ENCODE measurements at regions not wholly inside any gene's neighbourhood (a gene's known extent, or its start where the extent isn't known, plus 50 kb on each side); places are given as distances from the start of the nearest gene placed in this dataset.

DNA sequence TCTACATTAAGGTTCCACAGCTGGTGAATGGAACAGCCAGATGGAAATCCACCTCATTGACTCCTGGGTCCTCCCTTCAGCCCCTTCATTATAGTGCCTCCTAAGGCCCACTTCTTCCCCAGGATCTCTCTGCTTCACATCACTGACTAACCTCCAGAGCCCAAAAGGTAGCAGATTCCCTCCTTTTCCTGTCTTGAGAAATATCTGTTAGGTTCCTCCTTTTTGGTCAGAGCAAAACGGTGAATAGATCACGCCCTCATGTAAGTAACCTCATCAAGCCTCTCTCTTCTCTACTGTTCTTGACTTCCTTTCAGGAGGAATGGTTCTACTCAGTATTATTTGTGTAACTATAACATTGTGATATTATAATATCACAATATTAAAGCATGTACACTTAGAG, 155.0 kb upstream of the SRD5A2 start:
- no peak overlapping the region for H3K4me2 ChIP-seq (ENCODE audit: low read length)
- no peaks in the 10 kb centered on the region for H3K9me3 ChIP-seq (ENCODE audit: insufficient read depth, low read depth, low read length)
- Mint-ChIP-seq H3K27me3 (ENCODE audit: low read depth, unreplicated experiment) (peaks cover 5% of the 10 kb centered on the region), H3K4me3 (ENCODE audit: unreplicated experiment) (no peak overlapping the region), H3K4me1 (ENCODE audit: low read depth, unreplicated experiment) (no peaks in the 10 kb centered on the region), H3K36me3 (ENCODE audit: low read depth, unreplicated experiment) (no peaks in the 10 kb centered on the region), H3K27ac (ENCODE audit: unreplicated experiment) (no peak overlapping the region), H3K9me3 (ENCODE audit: unreplicated experiment) (no peaks in the 10 kb centered on the region)
- H3K4me3 ChIP-seq (ENCODE audit: insufficient read depth, low read depth, low read length): no peak overlapping the region
- H3K4me1 ChIP-seq (ENCODE audit: insufficient read depth, low read length): no peaks in the 10 kb centered on the region
- no peak overlapping the region for H2AFZ ChIP-seq (ENCODE audit: low read depth, low read length)
- H3K27ac ChIP-seq (ENCODE audit: low read depth, low read length): no peak overlapping the region
- H4K20me1 ChIP-seq (ENCODE audit: insufficient read depth, low read length): no peaks in the 10 kb centered on the region
- H3K27me3 ChIP-seq (ENCODE audit: insufficient read depth, low read length): no peaks in the 10 kb centered on the region
- no peaks in the 10 kb centered on the region for H3K36me3 ChIP-seq (ENCODE audit: insufficient read depth, low read length)
- H3K79me2 ChIP-seq (ENCODE audit: insufficient read depth, low read length): no peaks in the 10 kb centered on the region
- FAIRE-seq: no peak
- H3K9ac ChIP-seq (ENCODE audit: low read length): no peak overlapping the region
- DNase-seq (ENCODE audit: low read depth): no peak
- TF ChIP-seq, protein P1, sequence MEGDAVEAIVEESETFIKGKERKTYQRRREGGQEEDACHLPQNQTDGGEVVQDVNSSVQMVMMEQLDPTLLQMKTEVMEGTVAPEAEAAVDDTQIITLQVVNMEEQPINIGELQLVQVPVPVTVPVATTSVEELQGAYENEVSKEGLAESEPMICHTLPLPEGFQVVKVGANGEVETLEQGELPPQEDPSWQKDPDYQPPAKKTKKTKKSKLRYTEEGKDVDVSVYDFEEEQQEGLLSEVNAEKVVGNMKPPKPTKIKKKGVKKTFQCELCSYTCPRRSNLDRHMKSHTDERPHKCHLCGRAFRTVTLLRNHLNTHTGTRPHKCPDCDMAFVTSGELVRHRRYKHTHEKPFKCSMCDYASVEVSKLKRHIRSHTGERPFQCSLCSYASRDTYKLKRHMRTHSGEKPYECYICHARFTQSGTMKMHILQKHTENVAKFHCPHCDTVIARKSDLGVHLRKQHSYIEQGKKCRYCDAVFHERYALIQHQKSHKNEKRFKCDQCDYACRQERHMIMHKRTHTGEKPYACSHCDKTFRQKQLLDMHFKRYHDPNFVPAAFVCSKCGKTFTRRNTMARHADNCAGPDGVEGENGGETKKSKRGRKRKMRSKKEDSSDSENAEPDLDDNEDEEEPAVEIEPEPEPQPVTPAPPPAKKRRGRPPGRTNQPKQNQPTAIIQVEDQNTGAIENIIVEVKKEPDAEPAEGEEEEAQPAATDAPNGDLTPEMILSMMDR (IDR thresholded peaks at IDR 0.05; ENCODE audit: insufficient read depth, low read depth, low read length): no peak
- TF ChIP-seq EZH2 (IDR thresholded peaks at IDR 0.05; ENCODE audit: insufficient read depth, low read length): no peak

DNA sequence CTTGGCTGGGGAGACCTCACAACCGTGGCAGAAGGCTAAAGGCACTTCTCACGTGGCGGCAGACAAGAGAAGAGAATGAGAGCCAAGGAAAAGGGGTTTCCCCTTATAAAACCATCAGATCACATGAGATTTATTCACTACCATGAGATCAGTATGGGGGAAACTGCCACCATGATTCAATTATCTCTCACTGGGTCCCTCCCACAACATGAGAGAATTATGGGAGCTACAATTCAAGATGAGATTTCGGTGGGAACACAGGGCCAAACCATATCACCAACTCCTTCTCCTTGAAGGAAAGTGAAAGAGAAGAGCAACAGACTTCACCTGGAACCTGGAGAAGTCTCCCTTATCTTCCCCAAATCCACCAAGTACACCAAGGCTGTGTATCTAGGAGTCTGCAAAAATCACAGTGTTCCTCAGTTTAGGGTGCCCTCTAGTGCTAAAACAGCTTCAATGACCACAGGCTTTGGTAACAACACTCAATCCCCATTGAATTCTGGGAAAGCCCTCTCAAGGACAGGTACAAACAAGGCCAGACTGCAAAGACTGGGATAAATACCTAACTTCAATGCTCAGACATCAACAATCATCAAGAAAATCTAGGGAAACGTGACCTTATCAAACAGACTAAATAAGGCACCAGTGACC, 148.8 kb upstream of the SRD5A2 start:
- H3K4me3 ChIP-seq (ENCODE audit: insufficient read depth, low read depth, low read length): no peak overlapping the region
- Mint-ChIP-seq H3K36me3 (ENCODE audit: low read depth, unreplicated experiment) (no peaks in the 10 kb centered on the region), H3K27ac (ENCODE audit: unreplicated experiment) (peak overlapping the region; percentile 26)

DNA sequence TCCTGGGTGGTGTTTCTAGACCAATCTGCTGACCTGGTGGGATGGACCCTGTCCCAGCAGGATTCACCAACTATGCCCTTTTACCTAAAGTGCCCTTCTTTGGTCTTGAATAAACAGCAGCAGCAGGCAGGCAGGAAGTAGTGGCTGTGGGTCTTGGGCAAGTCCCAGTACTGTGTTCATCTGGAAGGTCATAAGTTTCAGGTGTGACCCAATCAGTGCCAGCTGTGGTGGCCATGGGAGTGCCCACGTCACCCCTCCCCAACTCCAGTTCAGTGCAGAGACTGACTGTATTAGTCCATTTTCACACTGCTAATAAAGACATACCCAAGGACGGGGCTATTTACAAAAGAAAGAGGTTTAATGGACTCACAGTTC, 148.3 kb upstream of the SRD5A2 start:
- no peak overlapping the region for H3K4me2 ChIP-seq (ENCODE audit: low read length)
- Mint-ChIP-seq H3K36me3 (ENCODE audit: low read depth, unreplicated experiment) (no peaks in the 10 kb centered on the region), H3K27ac (ENCODE audit: unreplicated experiment) (peak overlapping the region; percentile 18), H3K4me1 (ENCODE audit: low read depth, unreplicated experiment) (no peaks in the 10 kb centered on the region), H3K4me3 (ENCODE audit: unreplicated experiment) (no peak overlapping the region), H3K27me3 (ENCODE audit: low read depth, unreplicated experiment) (no peaks in the 10 kb centered on the region), H3K9me3 (ENCODE audit: unreplicated experiment) (peaks cover 4% of the 10 kb centered on the region)
- TF ChIP-seq EZH2 (IDR thresholded peaks at IDR 0.05; ENCODE audit: insufficient read depth, low read length): no peak
- TF ChIP-seq, protein P1 (IDR thresholded peaks at IDR 0.05; ENCODE audit: insufficient read depth, low read depth, low read length): no peak
- no peaks in the 10 kb centered on the region for H4K20me1 ChIP-seq (ENCODE audit: insufficient read depth, low read length)
- H3K27me3 ChIP-seq (ENCODE audit: insufficient read depth, low read length): no peaks in the 10 kb centered on the region
- DNase-seq (ENCODE audit: low read depth): no peak
- H3K4me1 ChIP-seq (ENCODE audit: insufficient read depth, low read length): no peaks in the 10 kb centered on the region
- no peaks in the 10 kb centered on the region for H3K79me2 ChIP-seq (ENCODE audit: insufficient read depth, low read length)
- no peaks in the 10 kb centered on the region for H3K36me3 ChIP-seq (ENCODE audit: insufficient read depth, low read length)
- H2AFZ ChIP-seq (ENCODE audit: low read depth, low read length): no peak overlapping the region
- no peaks in the 10 kb centered on the region for H3K9me3 ChIP-seq (ENCODE audit: insufficient read depth, low read depth, low read length)
- FAIRE-seq: no peak
- no peak overlapping the region for H3K4me3 ChIP-seq (ENCODE audit: insufficient read depth, low read depth, low read length)
- H3K27ac ChIP-seq (ENCODE audit: low read depth, low read length): no peak overlapping the region
- no peak overlapping the region for H3K9ac ChIP-seq (ENCODE audit: low read length)

More for the DNA sequence above, 148.8 kb upstream of the SRD5A2 start:
- H3K4me2 ChIP-seq (ENCODE audit: low read length): no peak overlapping the region
- no peak overlapping the region for H2AFZ ChIP-seq (ENCODE audit: low read depth, low read length)
- H3K9me3 Mint-ChIP-seq (ENCODE audit: unreplicated experiment): peaks cover 4% of the 10 kb centered on the region
- no peak overlapping the region for H3K4me3 Mint-ChIP-seq (ENCODE audit: unreplicated experiment)
- H3K9me3 ChIP-seq (ENCODE audit: insufficient read depth, low read depth, low read length): no peaks in the 10 kb centered on the region
- FAIRE-seq (peak; percentile 89), DNase-seq (ENCODE audit: low read depth) (no peak)
- H3K4me1 ChIP-seq (ENCODE audit: insufficient read depth, low read length): no peaks in the 10 kb centered on the region
- H3K27ac ChIP-seq (ENCODE audit: low read depth, low read length): no peak overlapping the region
- no peaks in the 10 kb centered on the region for H4K20me1 ChIP-seq (ENCODE audit: insufficient read depth, low read length)
- TF ChIP-seq, protein P1 (IDR thresholded peaks at IDR 0.05; ENCODE audit: insufficient read depth, low read depth, low read length): peak; percentile 15
- no peak for TF ChIP-seq EZH2 (IDR thresholded peaks at IDR 0.05; ENCODE audit: insufficient read depth, low read length)
- H3K36me3 ChIP-seq (ENCODE audit: insufficient read depth, low read length): no peaks in the 10 kb centered on the region
- no peaks in the 10 kb centered on the region for H3K27me3 Mint-ChIP-seq (ENCODE audit: low read depth, unreplicated experiment)
- H3K4me1 Mint-ChIP-seq (ENCODE audit: low read depth, unreplicated experiment): no peaks in the 10 kb centered on the region
- H3K9ac ChIP-seq (ENCODE audit: low read length): no peak overlapping the region
- no peaks in the 10 kb centered on the region for H3K27me3 ChIP-seq (ENCODE audit: insufficient read depth, low read length)
- H3K79me2 ChIP-seq (ENCODE audit: insufficient read depth, low read length): no peaks in the 10 kb centered on the region
